ENCODE measurements at regions not wholly inside any gene's neighbourhood (a gene's known extent, or its start where the extent isn't known, plus 50 kb on each side); places are given as distances from the start of the nearest gene placed in this dataset.

GRCh38 chr1:53405737-53406136 is 53.5 kb upstream of the DMRTB1 start:
- FAIRE-seq = no peak
- intact Hi-C loops (cut with DNase I) = no loop called here
- Histone ChIP-seq H3K4me1 (ENCODE audit: control insufficient read depth in 2 of 3, insufficient read depth in 2 of 3, low read depth in 1 of 3, low read length in 3 of 3) (no peaks in the 10 kb centered on the region), H3K9me3 (ENCODE audit: control insufficient read depth in 2 of 3, insufficient read depth in 1 of 3, low read length in 3 of 3) (no peaks in the 10 kb centered on the region), H3K4me3 (ENCODE audit: low read length in 3 of 3) (no peak overlapping the region), H3K27ac (ENCODE audit: low read depth in 2 of 2, low read length in 2 of 2) (no peak overlapping the region), H3K9ac (ENCODE audit: low read length in 3 of 3) (no peak overlapping the region), H3K36me3 (ENCODE audit: control insufficient read depth in 2 of 3, insufficient read depth in 3 of 3, low read length in 3 of 3) (no peaks in the 10 kb centered on the region), H3K27me3 (ENCODE audit: control insufficient read depth, insufficient read depth, low read length) (no peaks in the 10 kb centered on the region)
- DNase-seq = no peak
- TF ChIP-seq CTCF (IDR thresholded peaks at IDR 0.05; ENCODE audit: borderline replicate concordance, extremely low read depth, insufficient read depth) = no peak

DNA sequence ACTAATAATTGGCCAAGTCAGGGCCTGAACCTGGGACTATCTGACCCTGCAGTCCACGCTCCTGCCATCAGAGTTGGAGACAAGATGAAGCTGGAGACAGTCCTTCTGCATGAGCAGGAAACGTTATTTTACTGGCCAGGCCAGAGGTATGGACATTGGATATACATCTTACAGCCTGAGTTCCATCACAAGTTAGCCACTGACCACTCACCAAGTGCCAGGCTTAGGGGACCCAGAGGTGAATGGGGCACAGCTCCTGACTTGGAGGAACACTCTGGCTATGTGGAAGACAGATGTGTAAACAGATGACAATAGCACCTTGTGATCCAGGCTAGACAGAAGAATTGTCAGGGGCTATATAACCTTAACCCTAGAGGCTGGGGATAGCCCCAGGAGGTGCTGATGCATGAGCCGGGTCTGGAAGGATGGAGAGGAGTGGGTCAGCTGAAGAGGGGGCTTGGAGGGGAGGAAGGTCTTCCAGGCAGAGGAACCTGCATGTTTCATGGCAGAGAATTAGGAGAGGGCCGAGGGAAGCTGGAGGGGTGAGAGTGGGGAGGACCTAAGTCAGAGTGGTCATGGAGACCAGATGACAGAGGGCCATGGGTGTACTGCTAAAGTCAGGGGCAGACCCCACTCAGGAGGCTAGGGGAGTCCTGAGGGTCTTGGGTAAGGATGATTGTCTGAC is 52.5 kb upstream of the DMRTB1 start:
- TF ChIP-seq CTCF (IDR thresholded peaks at IDR 0.05; ENCODE audit: borderline replicate concordance, extremely low read depth, insufficient read depth) = no peak
- FAIRE-seq (no peak), DNase-seq (peak in 1 of 5 donors; percentile 12)
- H3K27me3 ChIP-seq (ENCODE audit: control insufficient read depth, insufficient read depth, low read length) = no peaks in the 10 kb centered on the region
- H3K9ac ChIP-seq (ENCODE audit: low read length in 3 of 3) = no peak overlapping the region
- H3K4me3 ChIP-seq (ENCODE audit: low read length in 3 of 3) = no peak overlapping the region
- intact Hi-C loops (cut with DNase I) = no loop called here
- no peaks in the 10 kb centered on the region for H3K9me3 ChIP-seq (ENCODE audit: control insufficient read depth in 2 of 3, insufficient read depth in 1 of 3, low read length in 3 of 3)
- no peak overlapping the region for H3K27ac ChIP-seq (ENCODE audit: low read depth in 2 of 2, low read length in 2 of 2)
- no peaks in the 10 kb centered on the region for H3K4me1 ChIP-seq (ENCODE audit: control insufficient read depth in 2 of 3, insufficient read depth in 2 of 3, low read depth in 1 of 3, low read length in 3 of 3)
- H3K36me3 ChIP-seq (ENCODE audit: control insufficient read depth in 2 of 3, insufficient read depth in 3 of 3, low read length in 3 of 3) = no peaks in the 10 kb centered on the region

DNA sequence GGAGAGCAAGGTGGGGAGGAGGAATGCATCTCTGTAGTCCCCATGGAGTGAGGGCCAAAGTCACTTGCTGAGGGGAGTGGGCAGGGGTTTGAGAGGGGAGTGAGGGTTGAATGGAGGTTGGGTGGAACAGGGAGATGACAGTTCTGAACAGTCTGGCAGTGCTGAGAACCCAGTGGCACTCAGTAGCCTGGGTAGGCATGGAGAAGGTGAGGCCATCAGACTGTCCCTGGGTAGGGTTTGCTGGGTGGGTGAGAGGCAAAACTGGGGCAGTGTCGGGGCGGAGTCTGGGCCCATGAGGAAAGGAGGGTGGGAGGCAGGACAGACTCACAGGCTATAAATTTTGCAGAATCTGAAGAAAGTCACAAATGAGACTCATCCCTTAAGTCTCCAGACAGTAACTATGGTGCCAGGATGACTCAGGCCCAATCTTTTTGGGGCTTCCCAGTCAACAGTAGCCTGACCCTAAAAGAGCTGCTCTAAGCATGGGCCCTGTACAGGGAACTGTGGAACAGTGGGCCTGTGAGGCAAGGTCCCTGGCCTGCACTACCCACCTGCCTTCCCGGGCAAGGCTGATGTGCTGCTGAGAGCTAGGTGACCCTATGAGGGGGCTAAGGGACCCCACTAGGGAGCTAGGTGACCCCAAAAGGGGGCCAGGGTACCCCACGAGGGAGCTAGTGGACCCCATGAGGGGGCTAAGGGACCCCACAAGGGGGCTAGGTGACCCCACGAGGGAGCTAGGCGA is 51.0 kb upstream of the DMRTB1 start:
- H3K4me3 ChIP-seq (ENCODE audit: low read length in 3 of 3) = no peak overlapping the region
- DNase-seq = peak in 1 of 5 donors; percentile 34
- H3K4me1 ChIP-seq (ENCODE audit: control insufficient read depth in 2 of 3, insufficient read depth in 2 of 3, low read depth in 1 of 3, low read length in 3 of 3) = no peaks in the 10 kb centered on the region
- H3K36me3 ChIP-seq (ENCODE audit: control insufficient read depth in 2 of 3, insufficient read depth in 3 of 3, low read length in 3 of 3) = no peaks in the 10 kb centered on the region
- no peaks in the 10 kb centered on the region for H3K27me3 ChIP-seq (ENCODE audit: control insufficient read depth, insufficient read depth, low read length)
- H3K27ac ChIP-seq (ENCODE audit: low read depth in 2 of 2, low read length in 2 of 2) = no peak overlapping the region
- no peaks in the 10 kb centered on the region for H3K9me3 ChIP-seq (ENCODE audit: control insufficient read depth in 2 of 3, insufficient read depth in 1 of 3, low read length in 3 of 3)
- no peak for FAIRE-seq
- no peak overlapping the region for H3K9ac ChIP-seq (ENCODE audit: low read length in 3 of 3)
- intact Hi-C loops (cut with DNase I) = no loop called here
- TF ChIP-seq CTCF (IDR thresholded peaks at IDR 0.05; ENCODE audit: borderline replicate concordance, extremely low read depth, insufficient read depth) = no peak
